SKM-1 treated with dmso at 0.1 percent for 144 hours (cell line): ENCODE measurements at regions not wholly inside any gene's neighbourhood (a gene's known extent, or its start where the extent isn't known, plus 50 kb on each side); places are given as distances from the start of the nearest gene placed in this dataset.
"Not testable (repeated sequence)": the region's sequence is repeated elsewhere in the genome, so short reads cannot be mapped to it uniquely, and the experiment has no call there.

Experiments used
- DNase-seq: peaks from one replicate; lab custom pipeline; 2025; ENCODE audit not compliant: unreplicated experiment; lab: John Stamatoyannopoulos, UW

DNA sequence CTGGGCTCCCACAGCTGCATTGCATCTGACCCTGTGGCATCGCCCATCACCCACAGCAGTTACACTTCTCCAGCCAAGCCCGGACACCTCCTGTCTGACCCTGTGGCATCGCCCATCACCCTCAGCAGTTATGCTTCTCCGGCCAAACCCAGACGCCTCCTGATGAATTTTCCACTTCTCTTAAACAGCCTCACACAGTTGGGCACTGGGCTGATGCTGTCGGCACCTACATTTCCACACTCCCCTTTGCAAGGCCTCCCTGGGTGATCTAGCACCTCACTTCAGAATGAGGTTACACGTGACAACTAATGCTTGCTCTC, 175.2 kb upstream of the ARID1B start:
- no peak for DNase-seq

DNA sequence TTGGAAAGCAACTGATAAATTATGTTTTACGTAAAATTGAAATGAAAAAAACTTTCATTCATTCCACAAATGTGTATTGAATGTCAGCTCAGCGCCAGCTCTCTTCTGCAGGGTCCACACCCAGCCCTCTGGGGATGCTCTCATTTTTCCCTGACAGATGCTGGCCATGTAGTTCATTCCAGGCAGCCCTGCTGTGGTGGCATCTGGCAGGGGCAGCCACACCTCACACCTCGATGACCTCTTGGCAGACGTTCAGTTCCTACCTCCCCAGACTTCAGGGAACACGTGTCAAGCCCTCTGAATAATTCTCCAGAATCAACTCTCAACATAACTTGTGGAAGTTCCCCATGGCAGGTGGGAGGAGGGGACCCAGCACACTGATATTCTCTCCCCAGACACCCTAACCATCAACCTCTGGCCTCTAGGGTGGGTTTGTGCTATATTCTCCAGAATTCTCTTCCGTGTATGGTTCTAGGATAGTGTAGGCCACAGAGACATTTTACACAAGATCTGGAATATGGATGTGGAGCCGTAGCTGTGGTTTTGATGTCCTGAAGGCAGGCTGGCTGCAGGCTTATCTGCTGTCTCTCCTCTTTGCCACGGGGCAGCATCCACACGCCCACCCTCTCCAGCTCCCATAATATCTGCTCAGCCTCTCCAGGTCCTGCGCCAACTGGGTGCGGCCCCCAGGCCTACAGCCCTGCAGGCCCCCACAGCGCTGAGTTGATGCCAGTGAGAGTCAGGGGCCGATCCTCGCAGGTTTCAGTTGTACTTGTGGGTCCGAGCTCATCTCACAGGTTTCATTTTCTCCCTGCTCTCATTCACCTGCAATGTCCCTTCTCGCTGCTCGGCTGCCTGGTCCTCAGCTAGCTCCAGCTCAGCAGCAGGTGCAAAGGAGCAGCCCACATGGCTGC, 175.8 kb upstream of the ARID1B start:
- no peak for DNase-seq

DNA sequence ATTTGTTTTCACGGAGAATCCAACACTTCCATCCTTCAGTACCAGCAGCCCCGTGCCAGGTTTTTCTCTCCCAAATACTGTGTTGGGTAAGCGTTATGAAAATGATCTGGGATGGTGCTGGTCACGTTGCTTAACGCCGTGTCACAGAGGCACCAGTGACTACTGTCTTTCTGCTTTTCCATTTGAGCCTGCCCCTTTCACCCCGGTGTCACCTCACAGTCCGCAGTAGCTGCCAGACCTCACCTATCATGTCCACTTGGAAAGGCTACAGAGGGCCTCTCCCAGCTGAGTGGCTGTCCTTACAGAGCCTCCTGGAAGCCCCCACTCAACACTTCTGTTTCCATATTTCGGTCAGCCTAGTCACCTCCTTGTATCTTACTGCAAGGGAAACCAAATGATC, 176.5 kb upstream of the ARID1B start:
- no peak for DNase-seq

DNA sequence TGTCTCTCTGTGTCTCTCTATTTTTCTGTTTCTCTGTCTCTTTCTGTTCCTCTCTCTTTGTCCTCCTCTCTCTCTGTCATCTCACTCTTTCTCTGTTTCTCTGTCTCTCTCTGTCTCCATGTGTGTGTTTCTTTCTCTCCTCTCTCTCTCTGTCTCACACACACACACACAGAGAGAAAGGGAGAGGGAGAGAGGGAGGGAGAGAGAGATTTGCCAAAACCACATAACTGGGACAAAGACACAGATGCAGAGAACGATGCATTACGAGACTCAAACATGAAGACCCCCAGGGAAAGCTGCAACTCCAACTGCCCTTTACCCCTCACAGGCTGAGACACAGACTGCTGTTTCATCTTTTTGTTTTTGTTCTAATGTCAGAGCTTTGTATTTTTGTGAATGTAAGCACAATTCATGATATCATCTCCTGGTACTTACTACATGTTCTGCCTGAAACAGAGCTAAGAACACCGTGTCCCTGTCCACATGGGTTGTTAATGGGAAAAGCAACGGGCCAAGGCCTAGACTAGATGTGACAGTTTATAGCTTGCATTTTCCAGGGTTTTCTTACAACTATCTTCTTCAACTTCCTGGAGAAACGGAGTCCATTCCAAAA, 177.1 kb upstream of the ARID1B start:
- no peak for DNase-seq

DNA sequence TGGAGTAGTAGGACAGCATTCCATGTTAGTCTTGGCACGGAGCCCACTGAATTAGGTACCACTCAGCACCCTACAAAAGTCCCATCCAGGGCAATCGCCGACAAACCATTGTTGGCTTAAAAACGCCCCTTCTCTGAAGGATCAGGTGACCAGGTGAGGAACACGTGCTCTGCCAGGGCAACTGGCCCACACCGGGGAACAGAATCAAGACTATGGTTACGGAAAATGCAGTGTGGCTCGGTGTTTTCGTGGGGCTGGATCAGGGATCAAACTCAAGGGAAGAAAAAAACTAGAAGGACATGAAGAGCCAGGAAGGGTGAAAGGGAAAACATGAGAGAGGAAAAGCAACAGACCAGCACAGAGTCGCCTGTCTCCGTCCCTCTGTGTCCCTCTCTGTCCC, 177.8 kb upstream of the ARID1B start:
- no peak for DNase-seq

DNA sequence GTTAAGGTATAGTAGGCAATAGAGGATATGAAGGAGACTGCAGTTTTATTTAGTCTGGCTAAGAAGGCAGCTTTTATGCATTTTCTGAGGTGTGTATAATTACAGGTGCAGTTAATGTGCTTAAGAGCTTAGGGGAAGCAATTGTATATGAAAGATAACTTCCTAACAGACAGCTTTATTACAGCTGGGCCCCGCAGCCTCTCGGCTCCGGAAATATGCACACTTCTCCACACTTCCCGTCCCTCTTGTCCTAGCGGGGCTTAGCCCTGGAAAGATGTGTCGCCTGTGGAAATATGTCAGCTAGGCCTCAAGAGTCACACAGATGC, 178.4 kb upstream of the ARID1B start:
- no peak for DNase-seq

DNA sequence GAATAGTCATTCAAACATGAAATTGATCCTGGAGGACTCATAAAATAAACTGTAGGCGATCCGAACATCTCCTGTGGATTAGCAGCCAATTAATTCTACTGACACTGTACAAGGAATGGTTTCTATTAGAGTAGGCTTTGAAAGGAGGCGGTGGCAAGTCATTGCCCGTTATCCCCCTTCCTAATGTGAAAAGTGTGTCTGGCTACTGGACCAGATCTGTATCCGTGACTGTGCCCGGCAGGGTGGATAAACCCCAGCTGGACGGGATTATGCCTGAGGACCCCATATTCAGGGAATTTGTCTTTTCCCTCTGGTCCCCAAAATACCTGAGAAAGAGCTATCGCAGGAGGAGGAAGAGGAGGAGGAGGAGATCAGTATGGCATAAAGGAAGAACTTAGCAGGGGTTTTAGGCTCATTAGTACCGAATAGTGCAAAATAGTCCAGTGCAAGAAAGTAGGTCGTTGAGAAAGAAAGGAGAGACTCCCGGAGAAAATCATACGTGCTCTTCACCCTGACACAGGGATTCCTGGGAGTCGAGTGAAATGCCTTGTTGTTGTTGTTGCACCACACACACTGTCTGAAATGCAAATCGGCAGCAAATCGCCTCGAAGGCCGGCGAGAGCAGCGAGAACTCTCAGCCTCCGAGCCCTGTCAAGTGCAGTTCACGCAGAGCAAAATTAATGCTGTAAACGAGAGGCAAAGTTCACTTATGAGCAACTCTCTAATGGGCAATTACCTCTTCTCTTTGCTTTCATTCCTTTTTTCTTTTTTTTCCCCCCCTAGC, 178.9 kb upstream of the ARID1B start:
- no peak for DNase-seq

DNA sequence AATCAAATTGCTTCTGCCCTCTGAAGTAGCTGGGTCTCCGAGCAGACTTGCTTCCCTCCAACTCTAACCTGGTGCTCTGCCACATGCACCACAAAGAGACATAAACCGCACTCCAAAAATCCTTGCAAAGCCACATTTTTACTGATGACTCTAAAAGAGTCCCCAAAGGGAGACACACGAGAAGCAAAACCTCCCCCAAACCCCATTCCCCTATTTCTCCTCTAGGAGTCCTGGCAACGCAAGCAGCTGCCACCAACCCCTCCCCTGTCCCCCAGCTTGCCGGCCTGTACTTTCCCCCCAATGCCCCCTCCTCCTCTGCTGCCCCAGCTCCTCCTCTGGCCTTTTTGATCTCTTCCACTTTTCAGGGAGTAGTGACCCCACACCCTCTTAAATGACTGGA, 180.1 kb upstream of the ARID1B start:
- no peak for DNase-seq

DNA sequence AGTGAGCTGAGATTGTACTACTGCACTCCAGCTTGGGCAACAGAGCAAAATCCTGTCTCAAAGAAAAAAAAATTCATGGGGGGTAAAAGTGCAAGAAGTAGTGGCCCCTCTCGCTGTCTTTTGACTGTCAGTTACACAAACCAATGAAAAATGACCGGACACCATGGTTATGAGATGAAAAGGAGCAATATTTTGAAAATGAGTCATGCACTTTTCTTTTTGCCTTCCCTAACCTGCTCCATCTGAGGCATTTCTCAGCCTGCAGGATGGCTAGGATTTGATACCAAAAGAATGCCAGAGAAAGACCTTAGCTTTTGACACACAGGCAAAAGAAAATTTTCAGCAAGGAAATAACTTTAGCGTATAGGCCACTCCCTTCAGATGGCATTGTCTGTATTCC, 181.7 kb upstream of the ARID1B start:
- no peak for DNase-seq

DNA sequence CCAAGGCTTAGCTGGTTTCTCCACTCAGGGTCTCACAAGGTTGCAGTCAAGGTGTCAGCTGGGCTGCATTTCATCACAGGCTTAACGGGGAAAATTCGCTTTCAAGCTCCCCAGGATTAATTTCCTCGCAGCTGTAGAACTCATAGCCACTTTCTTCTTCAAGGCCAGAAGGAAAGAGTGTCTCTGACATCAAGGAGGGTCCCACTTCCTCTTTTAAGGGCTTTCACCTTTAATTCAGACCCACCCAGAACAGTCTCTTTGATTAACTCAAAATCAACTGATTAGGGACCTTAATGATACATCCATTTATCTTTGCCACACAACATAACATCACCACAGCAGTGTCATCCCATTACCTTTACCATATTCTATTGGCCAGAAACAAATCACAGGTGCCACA, 183.3 kb upstream of the ARID1B start:
- DNase-seq: no peak

DNA sequence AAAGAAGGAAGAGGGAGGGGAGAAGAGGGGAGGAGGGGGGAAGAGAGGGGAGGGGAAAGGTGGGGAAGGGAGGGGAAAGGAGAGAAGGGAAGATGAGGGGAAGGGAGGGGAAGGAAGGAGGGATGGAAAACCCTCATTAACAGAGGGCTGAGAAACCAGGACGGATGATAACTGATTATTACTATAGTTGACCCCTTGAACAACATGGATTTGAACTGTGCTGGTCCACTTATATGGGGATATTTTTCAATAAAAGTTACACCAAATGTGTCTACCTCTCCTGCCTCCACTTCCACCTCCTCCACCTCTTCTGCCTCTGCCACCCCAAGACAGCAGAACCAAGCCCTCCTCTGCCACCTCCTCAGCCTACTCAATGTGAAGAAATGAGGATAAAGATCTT, 184.1 kb upstream of the ARID1B start:
- DNase-seq: no peak

DNA sequence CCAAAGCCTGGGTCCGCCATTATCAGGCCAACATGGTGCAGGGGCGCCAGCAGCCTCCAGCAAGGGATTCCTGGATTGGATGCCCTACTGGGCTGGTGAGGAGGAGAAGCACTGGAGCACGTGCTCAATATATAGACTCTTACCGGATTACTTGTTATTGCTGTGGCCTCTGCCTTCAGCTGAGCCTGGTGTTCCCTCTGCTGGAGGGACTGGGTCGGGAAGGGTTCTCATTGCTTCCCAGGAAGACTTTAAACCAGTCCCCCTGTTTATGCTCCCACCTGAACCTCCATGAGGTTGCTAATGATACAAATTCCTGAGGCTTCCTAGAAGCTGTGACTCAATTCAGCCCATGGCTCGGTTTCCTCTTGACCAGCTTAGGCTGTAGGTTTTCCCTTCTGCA, 186.7 kb upstream of the ARID1B start:
- no peak for DNase-seq

DNA sequence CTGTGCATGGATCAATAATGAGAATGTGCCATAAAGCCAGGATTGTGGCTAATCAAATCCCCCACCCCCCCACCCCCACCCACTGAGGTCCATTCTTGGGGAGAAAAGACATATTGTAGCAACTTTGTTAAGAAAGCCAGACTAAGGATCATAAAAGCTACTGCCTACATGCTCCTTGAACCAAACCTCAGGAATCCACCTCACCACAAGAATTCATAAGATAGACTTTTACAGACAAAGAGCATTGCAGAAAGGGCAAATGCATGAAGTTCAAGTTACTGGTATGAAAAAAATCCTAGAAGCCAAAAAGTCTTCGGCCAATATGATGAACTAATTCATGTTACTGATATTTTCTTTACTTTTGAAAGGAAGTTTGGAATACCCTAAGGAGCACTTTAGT, 187.9 kb upstream of the ARID1B start:
- DNase-seq: no peak

DNA sequence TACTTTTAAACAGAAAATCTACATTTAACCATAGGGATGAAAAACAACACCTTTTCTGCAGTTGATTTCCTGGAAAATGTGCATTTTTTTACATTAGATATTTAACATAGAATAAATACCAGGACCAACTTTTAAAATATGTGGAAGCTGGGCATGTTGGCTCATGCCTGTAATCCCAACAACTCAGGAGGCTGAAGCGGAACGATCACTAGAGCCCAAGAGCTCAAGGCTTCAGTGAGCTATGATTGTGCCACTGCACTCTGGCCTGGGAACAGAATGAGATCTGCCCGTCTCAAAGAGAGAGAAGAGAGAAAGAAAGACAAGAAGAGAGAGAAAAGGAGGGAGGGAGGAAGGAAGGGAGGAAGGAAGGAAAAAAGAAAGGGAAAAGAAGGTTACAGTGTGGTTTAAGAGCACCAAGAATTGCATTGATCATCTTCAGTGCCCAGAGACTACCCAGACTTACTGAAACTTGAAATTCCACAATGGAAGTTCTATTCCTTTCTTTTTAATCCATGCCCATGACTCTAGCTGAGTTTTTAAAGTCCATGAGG, 189.4 kb upstream of the ARID1B start:
- no peak for DNase-seq

DNA sequence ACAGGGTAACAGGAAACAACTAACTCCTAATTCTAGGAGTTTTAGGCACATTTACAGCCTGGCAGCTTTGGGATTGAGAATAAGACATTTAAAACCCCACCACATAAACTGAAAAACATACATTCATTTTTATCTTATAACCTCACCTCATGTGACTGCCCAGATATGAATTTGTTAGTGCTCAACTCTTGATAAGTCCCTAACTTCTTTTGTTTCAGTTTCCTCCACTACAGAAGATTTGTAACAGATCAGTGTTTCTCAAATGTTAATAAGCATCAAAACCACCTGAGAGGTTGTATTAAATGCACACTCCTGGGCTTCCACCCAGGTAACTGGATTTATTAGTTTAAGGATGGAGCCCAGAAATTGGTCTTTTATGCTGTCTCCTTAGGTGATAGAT, 190.1 kb upstream of the ARID1B start:
- no peak for DNase-seq

DNA sequence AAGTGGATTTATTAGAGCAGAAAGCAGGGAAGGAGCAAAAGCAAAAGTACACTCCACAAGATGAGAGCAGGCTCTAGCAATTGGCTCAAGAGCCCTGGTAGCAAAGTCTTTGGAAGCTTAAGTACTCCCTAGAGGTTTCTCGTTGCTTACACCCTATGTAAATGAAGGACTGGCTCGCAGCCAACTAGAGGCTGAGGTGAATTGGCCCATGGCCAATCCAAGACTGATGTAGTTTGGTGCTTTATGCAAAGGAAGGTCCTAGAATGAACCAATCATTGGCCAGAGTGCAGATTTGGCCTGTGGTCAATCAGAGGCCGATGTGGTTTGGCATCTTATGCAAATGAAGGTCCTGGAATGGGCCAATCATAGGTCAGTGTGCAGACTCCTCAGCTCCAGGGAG, 191.3 kb upstream of the ARID1B start:
- no peak for DNase-seq

DNA sequence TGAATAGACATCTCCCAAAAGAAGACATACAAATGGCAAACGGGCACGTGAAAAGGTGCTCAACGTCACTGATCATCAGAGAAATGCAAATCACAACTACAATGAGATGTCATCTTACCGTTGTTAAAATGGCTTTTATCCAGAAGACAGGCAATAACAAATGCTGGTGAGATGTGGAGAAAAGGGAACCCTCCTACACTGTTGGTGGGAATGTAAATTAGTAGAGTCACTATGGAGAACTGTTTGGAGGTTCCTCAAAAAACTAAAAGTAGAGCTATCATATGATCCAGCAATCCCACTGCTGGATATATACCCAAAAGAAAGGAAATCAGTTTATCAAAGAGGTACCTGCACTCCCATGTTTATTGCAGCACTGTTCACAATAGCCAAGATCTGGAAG, 193.1 kb upstream of the ARID1B start:
- DNase-seq: not testable (repeated sequence)

DNA sequence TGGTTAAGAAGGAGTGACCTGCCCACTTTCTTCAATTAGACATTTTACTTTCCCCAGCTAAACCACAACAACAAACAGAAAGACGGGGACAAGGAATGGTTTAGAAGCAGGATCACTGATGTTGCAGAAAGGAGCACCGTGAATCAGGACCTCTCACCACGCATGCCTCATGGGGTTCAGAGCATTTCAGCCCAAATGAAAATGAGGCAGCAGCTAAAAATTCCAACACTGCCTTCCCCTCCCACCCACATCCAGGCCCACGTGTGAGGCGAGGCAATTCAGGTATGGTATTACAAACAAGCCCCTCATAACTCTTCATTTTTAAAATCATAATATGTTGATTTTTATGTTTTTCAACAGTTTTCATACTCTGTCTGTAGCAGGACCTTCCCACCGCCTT, 194.1 kb upstream of the ARID1B start:
- no peak for DNase-seq

DNA sequence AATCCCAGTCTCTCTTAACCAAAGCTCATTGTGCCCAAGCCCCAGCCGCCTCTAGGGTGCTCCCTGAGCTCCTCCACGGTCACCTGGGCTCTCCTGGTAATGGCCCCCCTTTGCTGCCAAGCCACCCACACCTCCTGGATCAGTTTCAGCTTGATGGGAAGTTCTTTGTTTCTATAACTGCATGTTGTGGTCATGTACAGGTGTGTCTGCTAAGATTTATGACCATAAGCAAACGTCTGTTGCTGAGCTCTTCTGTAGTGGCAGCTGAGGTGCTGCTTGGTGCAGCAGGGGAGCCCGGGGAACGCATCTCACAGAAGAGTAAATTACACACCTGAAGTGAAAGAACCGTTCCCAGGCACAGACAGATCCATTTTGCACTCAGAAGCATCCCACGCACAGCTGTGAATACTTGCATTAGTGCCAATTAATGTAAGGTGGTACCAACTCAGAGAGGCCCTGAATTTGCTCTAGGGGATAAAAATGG, 194.6 kb upstream of the ARID1B start:
- no peak for DNase-seq

DNA sequence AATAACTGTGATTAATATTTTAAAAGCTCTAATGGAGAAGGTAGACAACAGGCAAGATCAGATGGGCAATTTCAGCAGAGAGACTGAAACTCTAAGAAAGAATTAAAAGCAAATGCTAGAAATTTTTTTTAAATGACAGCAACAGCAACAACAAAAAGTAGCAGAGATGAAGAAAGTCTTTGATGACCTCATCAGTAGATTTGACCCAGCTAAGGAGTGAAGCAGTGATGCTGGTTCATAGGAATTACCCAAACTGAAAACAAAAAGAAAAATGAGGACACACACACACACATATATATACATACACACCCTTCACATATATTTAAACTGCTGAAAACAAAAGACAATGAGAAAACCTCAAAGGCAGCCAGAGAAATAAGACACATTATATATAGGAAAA, 197.6 kb upstream of the ARID1B start:
- DNase-seq: no peak

DNA sequence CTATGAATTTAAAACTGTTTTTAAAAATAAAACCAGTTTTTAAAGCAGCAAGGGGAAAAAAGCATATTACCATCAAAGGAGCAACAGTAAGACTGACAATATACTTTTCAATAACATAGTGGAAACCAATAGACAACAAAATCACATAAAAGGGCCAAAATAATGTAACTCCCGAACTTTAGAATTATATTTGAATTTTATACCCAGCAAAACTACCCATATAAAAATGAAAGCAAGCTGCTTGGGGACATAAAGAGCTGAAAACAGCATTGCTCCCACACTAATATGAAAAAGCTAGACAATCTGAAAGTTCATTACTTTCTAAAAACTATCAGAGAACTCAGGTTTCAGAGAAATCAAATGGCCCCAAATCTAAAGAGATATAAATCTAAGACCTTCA, 199.4 kb upstream of the ARID1B start:
- DNase-seq: no peak

DNA sequence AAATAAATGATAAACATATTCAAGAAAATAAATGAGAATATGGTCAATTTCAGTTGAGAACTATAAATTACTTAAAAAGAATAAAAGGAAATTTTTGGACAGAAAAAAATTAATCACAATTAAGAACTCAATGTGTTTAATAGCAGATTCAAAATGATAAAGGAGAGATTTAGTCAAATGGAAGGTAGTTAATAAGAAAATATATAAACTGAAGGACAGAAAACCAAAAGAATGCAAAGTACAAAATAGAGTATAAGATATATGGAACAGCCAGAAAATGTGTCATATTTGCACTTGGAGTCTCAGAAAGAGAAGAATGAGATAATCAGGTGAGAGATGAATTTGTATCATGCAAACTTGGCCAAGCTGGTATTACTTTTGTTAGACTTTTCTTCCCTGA, 201.8 kb upstream of the ARID1B start:
- DNase-seq: no peak
